Tibial nerve (tissue), 4 donors: ENCODE measurements at regions not wholly inside any gene's neighbourhood (a gene's known extent, or its start where the extent isn't known, plus 50 kb on each side); places are given as distances from the start of the nearest gene placed in this dataset.

Experiments used
- DNase-seq, 2 donors: peaks; one replicate each; pipeline ENCODE4 v3.0.0-alpha.2; 2019; ENCODE audit warnings: low spot score in 2 of 2
- H3K27ac ChIP-seq, 4 donors: fragments of 200-600 bp; sonication (generic) in 3 of 4; one replicate each; pipeline ENCODE4 v1.5.1; 2017 to 2019; ENCODE audit warnings: mild to moderate bottlenecking in 1 of 4
- H3K27me3 ChIP-seq, 2 donors: fragments of 200-600 bp; sonication (generic) in 1 of 2; one replicate each; pipeline versions ENCODE4 v1.5.1 to v1.6.0; 2017 to 2019
- H3K36me3 ChIP-seq, 3 donors: fragments of 200-600 bp; sonication (generic); one replicate each; pipeline ENCODE4 v1.5.1; 2018 to 2019
- H3K4me1 ChIP-seq, 4 donors: fragments of 200-600 bp; sonication (generic) in 3 of 4; one replicate each; pipeline ENCODE4 v1.5.1; 2017 to 2019
- H3K4me3 ChIP-seq, 4 donors: fragments of 200-600 bp; sonication (generic) in 3 of 4; one replicate each; pipeline ENCODE4 v1.5.1; 2017 to 2019; ENCODE audit warnings: mild to moderate bottlenecking in 1 of 4, moderate library complexity in 1 of 4
- H3K9me3 ChIP-seq, 4 donors: fragments of 200-600 bp; sonication (generic) in 3 of 4; one replicate each; pipeline ENCODE4 v1.5.1; 2017 to 2019
- CTCF ChIP-seq, 5 experiments: fragments of 200-600 bp in 3 of 5; fragments of 450-650 bp in 2 of 5; sonication (generic) in 3 of 5; IDR thresholded peaks; one replicate each; pipeline ENCODE4 v1.5.1; 2016 to 2019; ENCODE audit warnings: antibody characterized with exemption in 5 of 5, mild to moderate bottlenecking in 3 of 5, moderate library complexity in 2 of 5
- EP300 ChIP-seq, 2 donors: sonication (generic); formaldehyde crosslinking; IDR thresholded peaks; one replicate each; pipeline ENCODE4 v1.6.1; 2017; ENCODE audit warnings: antibody characterized with exemption in 2 of 2, mild to moderate bottlenecking in 1 of 2
- POLR2A ChIP-seq, 2 donors: fragments of 450-650 bp; IDR thresholded peaks; one replicate each; pipeline ENCODE4 v1.6.1; 2017; ENCODE audit warnings: antibody characterized with exemption in 2 of 2, mild to moderate bottlenecking in 2 of 2, moderate library complexity in 2 of 2
- WGBS, 2 donors: methylation state at CpG; one replicate each; pipeline ENCODE4 v1.1.5; 2018; 5-methylcytosine and 5-hydroxymethylcytosine counted together

GRCh38 chr2:106969777-106970176 is 83.8 kb upstream of the ST6GAL2 start:
- no peak for DNase-seq
- WGBS, 2 donors, result 83 to 84% methylated on average over 5 of the region's 5 CpGs
- no peaks in the 10 kb centered on the region for H3K9me3 ChIP-seq

GRCh38 chr2:106970471-106971261 is 84.7 kb upstream of the ST6GAL2 start:
- H3K27me3 ChIP-seq, result no peaks in the 10 kb centered on the region
- no peak overlapping the region for H3K4me3 ChIP-seq
- 89% methylated on average over 5 of the region's 5 CpGs for WGBS, 2 donors

More at GRCh38 chr2:106969777-106970176, 83.8 kb upstream of the ST6GAL2 start:
- TF ChIP-seq POLR2A (IDR thresholded peaks at IDR 0.05) (no peak), EP300 (IDR thresholded peaks at IDR 0.05) (no peak), CTCF (IDR thresholded peaks at IDR 0.05) (no peak)
- Histone ChIP-seq H3K4me3 (no peak overlapping the region), H3K27ac (no peak overlapping the region), H3K36me3 (no peaks in the 10 kb centered on the region), H3K27me3 (no peaks in the 10 kb centered on the region), H3K4me1 (no peaks in the 10 kb centered on the region)

DNA sequence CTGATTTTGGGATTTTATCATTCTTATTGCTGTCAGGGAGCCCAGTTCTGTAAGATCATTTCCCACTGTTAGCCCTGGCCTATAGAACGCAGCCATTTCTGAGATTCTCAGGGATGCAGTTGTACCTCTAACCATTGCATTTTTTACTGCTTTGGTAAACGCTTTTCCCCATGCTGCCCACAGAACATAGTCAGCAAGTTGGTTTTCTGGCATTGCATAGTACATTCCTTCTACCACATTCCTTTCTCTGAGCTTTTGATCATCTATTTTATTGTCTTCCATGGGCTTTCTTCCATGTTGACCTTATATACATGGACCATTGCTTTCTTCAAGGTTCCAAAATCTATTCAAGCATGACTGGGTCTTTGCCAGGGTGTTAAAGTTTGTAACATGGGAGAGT is 86.8 kb upstream of the ST6GAL2 start:
- no peaks in the 10 kb centered on the region for H3K27me3 ChIP-seq
- no peak overlapping the region for H3K4me3 ChIP-seq
- no peak for DNase-seq
- no peak overlapping the region for H3K27ac ChIP-seq
- no peaks in the 10 kb centered on the region for H3K4me1 ChIP-seq
- TF ChIP-seq EP300 (IDR thresholded peaks at IDR 0.05) (no peak), CTCF (IDR thresholded peaks at IDR 0.05) (no peak), POLR2A (IDR thresholded peaks at IDR 0.05) (no peak)
- WGBS, 2 donors, result 85% methylated on average over 2 of the region's 2 CpGs
- H3K9me3 ChIP-seq, result no peaks in the 10 kb centered on the region
- H3K36me3 ChIP-seq, result no peaks in the 10 kb centered on the region

More at GRCh38 chr2:106970471-106971261, 84.7 kb upstream of the ST6GAL2 start:
- no peak for TF ChIP-seq POLR2A (IDR thresholded peaks at IDR 0.05)
- Histone ChIP-seq H3K4me1 (no peaks in the 10 kb centered on the region), H3K9me3 (no peaks in the 10 kb centered on the region), H3K36me3 (no peaks in the 10 kb centered on the region), H3K27ac (no peak overlapping the region)
- DNase-seq, result no peak

GRCh38 chr2:106974891-106975290 is 88.9 kb upstream of the ST6GAL2 start:
- Histone ChIP-seq H3K36me3 (no peaks in the 10 kb centered on the region), H3K4me1 (no peaks in the 10 kb centered on the region), H3K9me3 (no peaks in the 10 kb centered on the region), H3K4me3 (no peak overlapping the region), H3K27ac (no peak overlapping the region), H3K27me3 (no peaks in the 10 kb centered on the region)
- no peak for DNase-seq
- TF ChIP-seq POLR2A (IDR thresholded peaks at IDR 0.05), result no peak
- no peak for TF ChIP-seq EP300 (IDR thresholded peaks at IDR 0.05)
- no peak for TF ChIP-seq CTCF (IDR thresholded peaks at IDR 0.05)
- 90 to 93% methylated on average over 1 of the region's 1 CpG for whole genome bisulfite sequencing, 2 donors

DNA sequence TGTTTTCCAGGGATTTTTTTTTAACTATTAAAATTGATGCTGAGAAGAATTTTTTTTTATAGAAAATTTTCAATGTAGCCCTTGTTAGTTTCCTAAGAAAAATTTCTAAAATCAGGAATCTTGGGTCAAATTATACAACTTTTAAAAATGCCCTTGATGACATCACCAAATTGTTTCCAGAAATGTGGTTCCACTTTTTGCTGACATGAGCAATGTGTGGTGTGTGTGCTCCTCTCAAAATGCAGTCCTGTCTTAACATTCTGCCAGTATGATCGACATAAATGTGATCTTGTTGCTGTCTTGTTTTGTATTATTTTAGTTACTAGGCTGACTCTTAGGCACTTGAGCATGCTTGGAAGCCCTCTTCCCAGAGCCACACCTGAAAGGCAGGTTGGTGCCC is 89.7 kb upstream of the ST6GAL2 start:
- DNase-seq, result no peak
- H3K9me3 ChIP-seq, result no peaks in the 10 kb centered on the region
- no peaks in the 10 kb centered on the region for H3K36me3 ChIP-seq
- H3K4me1 ChIP-seq, result no peaks in the 10 kb centered on the region
- no peak overlapping the region for H3K4me3 ChIP-seq
- H3K27me3 ChIP-seq, result no peaks in the 10 kb centered on the region
- 45 to 70% methylated on average over 1 of the region's 1 CpG for WGBS, 2 donors
- H3K27ac ChIP-seq, result no peak overlapping the region
- TF ChIP-seq EP300 (IDR thresholded peaks at IDR 0.05) (no peak), POLR2A (IDR thresholded peaks at IDR 0.05) (no peak), CTCF (IDR thresholded peaks at IDR 0.05) (no peak)
